NCI-H2029 treated with DMSO at 0.1 percent for 48 hours (cell line): ENCODE measurements at regions not wholly inside any gene's neighbourhood (a gene's known extent, or its start where the extent isn't known, plus 50 kb on each side); places are given as distances from the start of the nearest gene placed in this dataset.
"Not testable (repeated sequence)": the region's sequence is repeated elsewhere in the genome, so short reads cannot be mapped to it uniquely, and the experiment has no call there.

Experiments used
- DNase-seq: peaks from one replicate; lab custom pipeline; 2025; lab: John Stamatoyannopoulos, UW

GRCh38 chr1:9441451-9442133 is 97.7 kb upstream of the SLC25A33 start:
- peak; percentile 35 for DNase-seq

DNA sequence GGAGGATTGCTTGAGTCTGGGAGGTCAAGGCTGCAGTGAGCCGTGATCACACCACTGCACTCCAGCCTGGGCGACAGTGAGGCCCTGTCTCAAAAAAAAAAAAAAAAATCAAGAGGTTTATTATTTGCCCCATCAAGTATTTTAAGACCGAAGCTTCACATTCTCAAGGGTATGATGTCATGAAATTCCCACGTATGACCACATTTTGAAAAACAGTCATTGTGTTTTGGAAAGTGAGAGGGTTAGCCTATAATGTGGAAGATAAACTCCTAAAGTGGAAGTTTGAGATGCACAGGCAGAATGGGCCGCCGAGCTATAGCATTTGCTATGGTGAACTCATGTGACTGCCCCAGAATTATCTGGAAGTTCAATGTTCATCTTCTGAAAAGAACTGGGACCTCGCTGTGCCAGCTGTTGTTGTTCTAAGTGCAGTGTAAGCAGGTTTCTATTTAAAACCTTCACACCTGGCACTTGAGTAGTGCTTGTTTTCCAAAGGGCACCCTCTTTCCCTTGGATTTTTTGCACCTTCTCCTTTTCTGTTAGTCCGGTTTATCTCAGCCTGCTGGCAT is 96.9 kb upstream of the SLC25A33 start:
- DNase-seq: peak; percentile 22

DNA sequence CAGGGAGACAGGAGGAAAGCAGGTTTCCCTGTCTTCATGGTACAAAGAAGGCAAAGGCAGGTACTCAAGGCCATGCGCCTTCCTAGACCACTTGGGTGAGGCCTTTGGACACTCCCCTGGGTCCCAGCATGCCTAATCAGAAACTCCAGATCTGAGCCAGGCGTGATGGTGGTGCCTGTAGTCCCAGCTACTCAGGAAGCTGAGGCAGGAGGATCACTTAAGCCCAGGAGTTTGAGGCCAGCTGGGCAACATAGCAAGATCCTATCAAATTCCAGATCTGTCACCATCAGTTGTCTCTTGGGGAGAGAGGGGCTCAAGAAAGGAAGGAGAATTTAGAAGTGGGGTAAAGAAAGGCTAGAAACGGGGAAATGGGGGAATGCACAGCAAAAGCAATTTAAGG is 96.3 kb upstream of the SLC25A33 start:
- no peak for DNase-seq

DNA sequence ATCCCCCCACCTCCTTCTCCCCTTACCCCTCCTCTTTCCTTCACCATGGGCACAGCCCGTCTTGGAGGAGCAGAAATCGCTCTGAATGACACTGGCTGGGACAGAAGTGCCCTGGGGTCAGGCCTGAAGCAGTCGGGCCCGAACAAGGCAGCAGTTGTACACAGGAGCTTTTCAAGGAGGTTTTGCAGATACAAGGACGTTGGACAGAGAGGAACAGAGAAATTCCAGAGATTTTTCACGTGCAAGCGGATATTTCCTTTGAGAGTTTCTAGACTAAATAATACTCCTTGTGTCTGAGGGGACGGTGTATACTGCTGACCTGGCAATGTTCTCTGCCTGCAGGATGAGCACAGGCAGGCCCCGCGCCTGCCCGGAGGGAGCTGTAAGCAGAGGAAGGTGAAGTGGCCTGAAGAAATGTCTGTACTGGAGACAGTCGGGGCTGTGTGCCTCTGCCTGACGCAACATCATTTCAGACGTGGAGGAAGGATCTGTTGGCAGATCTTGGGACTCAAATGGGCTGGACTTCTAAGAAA is 95.3 kb upstream of the SLC25A33 start:
- no peak for DNase-seq

DNA sequence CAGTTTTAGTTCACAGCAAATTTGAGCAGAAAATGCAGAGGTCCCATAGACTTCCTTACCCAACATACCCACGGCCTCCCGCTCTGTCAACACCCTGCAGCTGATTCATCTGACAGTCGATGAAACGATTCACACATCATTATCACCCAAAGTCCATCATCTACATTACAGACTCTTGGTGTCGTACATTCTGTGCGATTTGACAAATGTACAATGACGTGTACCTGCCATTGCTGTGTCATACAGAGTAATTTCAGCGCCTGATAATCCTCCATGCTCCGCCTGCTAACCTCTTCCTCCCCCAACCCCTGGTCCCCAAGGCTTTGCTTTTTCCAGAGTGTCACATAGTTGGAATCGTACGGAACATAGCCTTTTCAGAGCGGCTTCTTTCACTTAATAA is 94.7 kb upstream of the SLC25A33 start:
- DNase-seq: no peak

- not testable (repeated sequence) for DNase-seq
These were observed 94.2 kb upstream of the SLC25A33 start for GRCh38 chr1:9445081-9445480.

GRCh38 chr1:9447215-9447960 is 91.9 kb upstream of the SLC25A33 start:
- no peak for DNase-seq

- DNase-seq: no peak
These were observed 90.8 kb upstream of the SLC25A33 start for GRCh38 chr1:9448132-9449109.

DNA sequence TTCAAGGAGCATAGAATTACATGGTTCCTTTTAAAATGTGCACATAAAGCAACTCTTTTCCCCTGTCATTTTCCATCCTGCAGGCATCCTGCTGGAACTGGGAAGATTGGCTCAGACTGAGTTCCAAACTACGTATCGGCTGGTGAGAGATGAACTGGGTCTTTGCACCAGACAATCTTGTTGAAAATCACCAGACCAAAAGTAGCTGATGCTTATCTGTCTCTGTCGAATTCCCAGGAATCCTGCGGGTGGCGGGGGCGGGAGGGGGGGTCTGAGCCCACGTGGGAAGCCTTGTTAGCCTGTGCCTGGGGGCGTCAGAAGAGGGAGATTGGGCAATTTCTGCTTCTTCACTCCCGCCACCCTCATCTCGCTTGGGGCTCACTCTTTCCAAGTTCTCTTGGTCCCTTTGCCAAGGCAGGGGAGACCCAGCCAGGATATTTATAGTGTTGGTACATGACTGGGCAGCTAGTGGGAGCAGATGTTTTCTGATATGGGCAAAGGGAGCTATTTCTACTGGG is 90.1 kb upstream of the SLC25A33 start:
- DNase-seq: no peak

DNA sequence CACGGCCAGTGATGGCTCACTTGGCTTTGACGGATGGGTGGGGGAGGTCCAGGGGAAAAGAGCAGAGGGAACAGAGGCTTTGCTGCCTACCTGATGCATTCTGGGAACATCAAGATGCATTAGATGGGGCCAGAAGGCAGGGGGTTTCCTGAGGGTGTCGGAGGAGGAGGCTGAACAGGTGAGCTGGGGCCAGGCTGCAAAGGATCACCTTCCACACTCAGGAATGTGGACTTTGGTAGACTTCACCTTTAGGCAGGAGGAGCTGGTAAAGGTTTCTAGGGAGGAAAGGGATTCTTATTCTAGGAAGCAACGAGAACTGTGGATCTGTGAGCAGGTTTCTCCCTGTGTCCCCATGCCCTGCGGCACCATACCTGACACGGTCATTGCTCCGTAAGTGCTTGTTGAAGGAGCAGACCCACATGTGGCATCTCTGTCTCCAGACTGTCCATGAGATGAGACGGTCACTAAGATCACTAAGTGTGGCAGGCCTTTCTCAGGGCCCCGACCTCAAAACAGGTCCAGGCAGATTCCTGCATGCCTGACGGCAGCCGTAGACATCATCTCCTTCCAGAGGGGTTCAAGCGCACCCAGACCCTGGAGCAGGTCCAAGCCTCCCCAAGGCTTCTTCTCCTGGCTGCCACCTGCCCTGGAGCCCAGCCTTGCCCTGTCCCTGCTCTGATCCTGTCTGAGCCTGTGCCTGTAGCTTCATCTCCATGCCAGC is 89.1 kb upstream of the SLC25A33 start:
- DNase-seq: no peak

- DNase-seq: no peak
These were observed 88.2 kb upstream of the SLC25A33 start for GRCh38 chr1:9451081-9451480.

DNA sequence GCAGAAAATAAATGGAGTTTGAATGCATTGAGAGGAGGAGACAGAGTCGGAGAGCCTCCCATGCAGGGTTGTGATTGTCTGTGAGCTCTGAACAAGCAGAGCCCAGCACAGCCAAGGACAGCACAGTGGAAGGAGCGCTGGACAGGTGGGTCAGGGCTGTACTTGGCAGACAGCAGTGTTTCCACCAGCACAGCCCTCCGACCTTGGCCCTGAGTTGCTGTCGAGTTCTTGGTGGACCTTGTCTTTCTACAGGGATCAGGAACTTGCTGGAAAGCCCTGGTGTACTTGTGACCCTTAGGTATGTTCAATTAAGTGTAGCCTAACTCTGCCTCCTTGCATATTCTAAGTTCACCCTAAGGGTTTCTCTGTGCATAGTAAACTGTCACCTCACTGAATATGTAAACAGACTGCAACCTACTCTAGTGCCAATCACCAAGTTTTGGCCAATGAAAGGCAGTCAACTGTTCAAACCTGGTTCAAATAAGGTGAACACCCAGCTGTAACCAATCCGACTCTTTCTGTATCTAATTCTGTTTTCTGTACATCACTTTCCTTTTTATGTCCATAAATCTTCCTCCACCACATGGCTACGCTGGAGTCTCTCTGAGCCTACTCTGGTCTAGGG is 86.6 kb upstream of the SLC25A33 start:
- no peak for DNase-seq

- no peak for DNase-seq
These were observed 85.9 kb upstream of the SLC25A33 start for GRCh38 chr1:9453375-9453774.

- no peak for DNase-seq
These were observed 85.4 kb upstream of the SLC25A33 start for GRCh38 chr1:9453779-9454418.

GRCh38 chr1:9454494-9455066 is 84.7 kb upstream of the SLC25A33 start:
- DNase-seq: no peak

DNA sequence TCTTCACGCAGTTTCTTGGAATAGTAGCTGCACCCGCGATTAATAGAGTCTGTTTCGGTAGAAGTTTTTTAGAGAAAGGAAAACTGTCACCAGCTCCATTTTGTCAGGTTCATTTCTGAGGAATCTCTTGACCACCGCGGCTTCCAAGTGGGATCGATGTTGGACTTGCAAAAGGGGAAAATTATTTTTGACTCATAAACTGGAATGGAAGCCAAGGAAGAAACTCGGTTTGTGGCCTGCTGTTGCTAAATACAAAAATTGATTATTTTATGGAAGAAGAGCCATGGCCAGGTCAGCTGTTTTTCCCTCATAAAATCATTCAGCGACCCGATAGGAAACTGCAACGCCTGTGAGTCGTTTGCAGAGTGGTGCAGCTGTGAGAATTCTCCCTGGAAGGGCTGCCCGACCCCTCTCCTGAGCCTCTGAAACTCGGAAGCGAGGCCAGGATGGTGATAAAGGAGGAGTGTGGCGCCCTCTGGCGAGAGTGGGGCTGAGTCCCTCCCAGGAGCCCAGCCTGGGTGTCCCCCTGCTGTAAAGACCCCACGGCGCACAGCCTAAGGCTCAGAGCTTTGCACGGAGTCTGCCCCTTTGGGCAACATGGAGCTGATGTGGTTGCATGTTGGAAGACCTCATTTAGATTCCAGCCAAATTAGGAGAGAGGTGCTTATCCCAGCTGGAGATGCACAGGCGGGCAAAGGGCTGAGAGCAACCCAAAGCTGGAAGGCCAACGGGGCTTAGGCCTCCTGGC is 83.6 kb upstream of the SLC25A33 start:
- no peak for DNase-seq

GRCh38 chr1:9456833-9457232 is 82.4 kb upstream of the SLC25A33 start:
- DNase-seq: no peak

DNA sequence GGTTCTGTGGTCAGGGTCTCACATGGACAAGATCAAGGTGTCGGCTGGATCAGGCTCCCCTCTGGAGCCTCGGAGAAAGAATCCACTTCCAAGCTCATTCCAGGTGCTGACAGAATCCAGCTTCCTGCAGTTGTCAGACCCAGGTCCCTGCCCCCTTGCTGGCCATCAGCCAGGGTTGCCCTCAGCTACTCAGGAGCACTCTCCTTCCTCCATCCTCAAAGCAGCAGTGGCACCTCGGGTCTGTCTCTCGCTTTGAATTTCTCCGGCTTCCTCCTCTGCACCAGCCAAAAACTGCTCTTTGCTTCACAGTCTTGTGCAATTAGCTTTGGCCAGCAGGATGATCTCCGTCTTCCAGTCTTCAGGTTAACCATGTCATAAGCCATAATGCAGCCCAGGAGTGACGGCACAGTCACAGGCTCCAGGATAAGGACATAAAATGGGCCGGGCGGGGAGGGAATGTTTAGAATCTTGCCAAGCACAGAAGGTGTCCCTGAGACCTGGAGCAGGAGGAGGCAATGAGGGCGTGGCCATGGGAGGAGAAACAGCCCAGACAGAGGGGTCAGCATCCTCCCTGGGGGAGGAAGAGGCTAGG is 79.4 kb upstream of the SLC25A33 start:
- DNase-seq: peak; percentile 27

DNA sequence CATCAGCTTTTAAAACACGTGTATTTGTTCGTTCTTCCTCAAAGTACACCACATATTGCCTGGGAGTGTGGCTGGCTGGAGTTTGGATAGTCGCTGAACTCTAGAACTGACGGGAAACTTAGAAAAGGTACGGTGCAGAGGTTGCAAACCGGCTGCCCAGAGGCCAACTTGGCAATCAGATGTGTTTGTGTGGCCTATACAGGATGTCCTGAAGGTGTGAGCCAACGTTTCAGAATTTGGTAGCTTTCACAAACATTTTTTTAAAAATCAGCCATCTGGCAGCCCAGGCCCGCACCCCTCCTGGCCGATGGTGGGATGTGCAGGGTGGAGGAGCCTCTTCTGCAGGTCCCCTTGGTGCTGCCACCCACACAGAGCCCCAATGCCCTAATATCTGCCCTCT is 73.6 kb upstream of the SLC25A33 start:
- no peak for DNase-seq
